ENCODE measurements at regions not wholly inside any gene's neighbourhood (a gene's known extent, or its start where the extent isn't known, plus 50 kb on each side); places are given as distances from the start of the nearest gene placed in this dataset.
A peak's percentile ranks its signal among the peaks of the same experiment; 100 is the strongest.

- TF ChIP-seq CTCF (IDR thresholded peaks at IDR 0.05; ENCODE audit: insufficient read depth, low read depth, low read length, missing control alignments): no peak
- H3K4me3 ChIP-seq (ENCODE audit: low read length): no peak overlapping the region
- DNase-seq (ENCODE audit: low read depth): peak; percentile 50
Observed at GRCh38 chr4:26181616-26182015, 139.2 kb upstream of the RBPJ start.

GRCh38 chr4:26183017-26183416 lies 137.8 kb upstream of the RBPJ start:
- peak; percentile 58 for DNase-seq (ENCODE audit: low read depth)
- no peak overlapping the region for H3K4me3 ChIP-seq (ENCODE audit: low read length)
- no peak for TF ChIP-seq CTCF (IDR thresholded peaks at IDR 0.05; ENCODE audit: insufficient read depth, low read depth, low read length, missing control alignments)

- TF ChIP-seq CTCF (IDR thresholded peaks at IDR 0.05; ENCODE audit: insufficient read depth, low read depth, low read length, missing control alignments): no peak
- H3K4me3 ChIP-seq (ENCODE audit: low read length): no peak overlapping the region
- DNase-seq (ENCODE audit: low read depth): no peak
Observed at GRCh38 chr4:26185436-26185835, 135.4 kb upstream of the RBPJ start.

GRCh38 chr4:26191353-26191752 lies 129.5 kb upstream of the RBPJ start:
- H3K4me3 ChIP-seq (ENCODE audit: low read length): no peak overlapping the region
- no peak for TF ChIP-seq CTCF (IDR thresholded peaks at IDR 0.05; ENCODE audit: insufficient read depth, low read depth, low read length, missing control alignments)
- DNase-seq (ENCODE audit: low read depth): no peak

GRCh38 chr4:26192899-26193869 lies 127.6 kb upstream of the RBPJ start:
- no peak for TF ChIP-seq CTCF (IDR thresholded peaks at IDR 0.05; ENCODE audit: insufficient read depth, low read depth, low read length, missing control alignments)
- no peak for DNase-seq (ENCODE audit: low read depth)
- no peak overlapping the region for H3K4me3 ChIP-seq (ENCODE audit: low read length)

GRCh38 chr4:26194764-26195163 lies 126.0 kb upstream of the RBPJ start:
- H3K4me3 ChIP-seq (ENCODE audit: low read length): no peak overlapping the region
- no peak for DNase-seq (ENCODE audit: low read depth)
- TF ChIP-seq CTCF (IDR thresholded peaks at IDR 0.05; ENCODE audit: insufficient read depth, low read depth, low read length, missing control alignments): no peak

- no peak for DNase-seq (ENCODE audit: low read depth)
- no peak for TF ChIP-seq CTCF (IDR thresholded peaks at IDR 0.05; ENCODE audit: insufficient read depth, low read depth, low read length, missing control alignments)
- no peak overlapping the region for H3K4me3 ChIP-seq (ENCODE audit: low read length)
Observed at GRCh38 chr4:26196567-26196966, 124.2 kb upstream of the RBPJ start.
